H9 (cell line): ENCODE measurements at regions not wholly inside any gene's neighbourhood (a gene's known extent, or its start where the extent isn't known, plus 50 kb on each side); places are given as distances from the start of the nearest gene placed in this dataset.
A peak's percentile ranks its signal among the peaks of the same experiment; 100 is the strongest.

Source experiments
- DNase-seq: peaks from one replicate; pipeline ENCODE4 v3.0.0-alpha.2; 2017
- H2AFZ ChIP-seq: one replicate; pipeline ENCODE4 v1.6.1; 2013; ENCODE audit warnings: mild to moderate bottlenecking, low read length, control low read depth, moderate library complexity
- H2AK5ac ChIP-seq: 2 replicates; pipeline ENCODE4 v1.6.1; 2013; ENCODE audit warnings: low read length, control low read depth, mixed read lengths; ENCODE audit not compliant: insufficient read length
- H2BK120ac ChIP-seq: one replicate; pipeline ENCODE4 v1.6.1; 2013; ENCODE audit warnings: low read depth, mild to moderate bottlenecking, low read length, control low read depth, inconsistent platforms; ENCODE audit not compliant: poor library complexity, severe bottlenecking
- H2BK12ac ChIP-seq: 2 replicates; pipeline ENCODE4 v1.6.1; 2013; ENCODE audit warnings: low read length, control low read depth, mixed read lengths, low read depth; ENCODE audit not compliant: insufficient read length
- H2BK15ac ChIP-seq: 2 replicates; pipeline ENCODE4 v1.6.1; 2013; ENCODE audit warnings: low read depth, low read length, control low read depth
- H2BK20ac ChIP-seq: one replicate; pipeline ENCODE4 v1.6.1; 2013; ENCODE audit warnings: low read depth, mild to moderate bottlenecking, low read length, control low read depth, inconsistent platforms; ENCODE audit not compliant: poor library complexity, severe bottlenecking
- H2BK5ac ChIP-seq: 2 replicates; pipeline ENCODE4 v1.6.1; 2013; ENCODE audit warnings: low read length, control low read depth, mixed read lengths; ENCODE audit not compliant: insufficient read length
- H3K14ac ChIP-seq: 2 replicates; pipeline ENCODE4 v1.6.1; 2013; ENCODE audit warnings: low read length, control low read depth; ENCODE audit not compliant: insufficient read depth
- H3K18ac ChIP-seq: 2 replicates; pipeline ENCODE4 v1.6.1; 2013; ENCODE audit warnings: low read depth, mild to moderate bottlenecking, mixed read lengths, low read length, control low read depth; ENCODE audit not compliant: insufficient read length
- H3K23ac ChIP-seq: 2 replicates; pipeline ENCODE4 v1.6.1; 2013; ENCODE audit warnings: low read length, control low read depth, mixed read lengths, low read depth; ENCODE audit not compliant: insufficient read length
- H3K23me2 ChIP-seq: 2 replicates; pipeline ENCODE4 v1.6.1; 2013; ENCODE audit warnings: low read depth, mild to moderate bottlenecking, mixed read lengths, low read length, control low read depth; ENCODE audit not compliant: insufficient read length, poor library complexity, severe bottlenecking
- H3K27ac ChIP-seq: 2 replicates; pipeline ENCODE4 v1.5.1; 2013; ENCODE audit warnings: low read length, control low read depth, mixed read lengths, low read depth; ENCODE audit not compliant: insufficient read length
- H3K27me3 ChIP-seq: 2 replicates; pipeline ENCODE4 v1.6.1; 2013; ENCODE audit warnings: low read length, control low read depth, inconsistent platforms; ENCODE audit not compliant: insufficient read depth
- H3K4ac ChIP-seq: 2 replicates; pipeline ENCODE4 v1.6.1; 2013; ENCODE audit warnings: low read depth, mild to moderate bottlenecking, control low read depth, inconsistent platforms, low read length, moderate library complexity
- H3K4me1 ChIP-seq: 2 replicates; pipeline ENCODE4 v1.6.1; 2013; ENCODE audit warnings: low read length, control low read depth, inconsistent platforms; ENCODE audit not compliant: insufficient read depth
- H3K4me2 ChIP-seq: 2 replicates; pipeline ENCODE4 v1.6.1; 2013; ENCODE audit warnings: low read length, control low read depth, mixed read lengths; ENCODE audit not compliant: insufficient read length, insufficient read depth
- H3K56ac ChIP-seq: 2 replicates; pipeline ENCODE4 v1.6.1; 2013; ENCODE audit warnings: low read depth, mild to moderate bottlenecking, mixed read lengths, low read length, control low read depth; ENCODE audit not compliant: insufficient read length
- H3K79me1 ChIP-seq: 2 replicates; pipeline ENCODE4 v1.6.1; 2013; ENCODE audit warnings: low read depth, mild to moderate bottlenecking, moderate library complexity, low read length, control low read depth, inconsistent platforms; ENCODE audit not compliant: insufficient read depth, poor library complexity, severe bottlenecking
- H3K79me2 ChIP-seq: 2 replicates; pipeline ENCODE4 v1.6.1; 2013; ENCODE audit warnings: low read length, control low read depth, inconsistent platforms; ENCODE audit not compliant: insufficient read depth
- H3K9ac ChIP-seq: 2 replicates; pipeline ENCODE4 v1.6.1; 2013; ENCODE audit warnings: low read length, control low read depth, mixed read lengths; ENCODE audit not compliant: insufficient read length; ENCODE audit errors: extremely low read depth
- H3K9me3 ChIP-seq: one replicate; pipeline ENCODE4 v1.6.1; 2013; ENCODE audit warnings: low read depth, low read length, inconsistent platforms; ENCODE audit not compliant: control insufficient read depth
- H3T11ph ChIP-seq: one replicate; pipeline ENCODE4 v1.6.1; 2013; ENCODE audit warnings: mild to moderate bottlenecking, low read length, control low read depth, inconsistent platforms
- H4K20me1 ChIP-seq: one replicate; pipeline ENCODE4 v1.6.1; 2013; ENCODE audit not compliant: control insufficient read depth, insufficient read length, insufficient read depth
- H4K5ac ChIP-seq: 2 replicates; pipeline ENCODE4 v1.6.1; 2013; ENCODE audit warnings: low read depth, mild to moderate bottlenecking, mixed read lengths, low read length, control low read depth; ENCODE audit not compliant: insufficient read length
- H4K8ac ChIP-seq: replicated peaks from 2 replicates; pipeline ENCODE4 v1.6.1; 2013; ENCODE audit warnings: low read length, control low read depth, mixed read lengths, low read depth; ENCODE audit not compliant: insufficient read length
- H4K91ac ChIP-seq: 2 replicates; pipeline ENCODE4 v1.6.1; 2013; ENCODE audit warnings: low read depth, mild to moderate bottlenecking, moderate library complexity, mixed read lengths, low read length, control low read depth; ENCODE audit not compliant: insufficient read length
- H3K27ac Mint-ChIP-seq, 3 experiments: 2 replicates in 2 of 3; 3 replicates in 1 of 3; pipeline ENCODE4 v1.8.0; 2020 to 2021; ENCODE audit warnings: mixed read lengths in 3 of 3, mild to moderate bottlenecking in 1 of 3, moderate library complexity in 1 of 3
- H3K27me3 Mint-ChIP-seq: 2 replicates; pipeline ENCODE4 v1.8.0; 2021; ENCODE audit warnings: low read depth, mild to moderate bottlenecking, moderate library complexity, mixed read lengths
- H3K36me3 Mint-ChIP-seq, 3 experiments: 2 replicates in 2 of 3; 3 replicates in 1 of 3; pipeline ENCODE4 v1.8.0; 2020 to 2021; ENCODE audit warnings: low read depth in 3 of 3, mixed read lengths in 3 of 3; ENCODE audit not compliant: insufficient read depth in 1 of 3
- H3K4me1 Mint-ChIP-seq, 2 experiments: 2 replicates each; pipeline ENCODE4 v1.8.0; 2020; ENCODE audit warnings: mixed read lengths in 2 of 2
- H3K4me3 Mint-ChIP-seq, 2 experiments: 2 replicates in 1 of 2; 3 replicates in 1 of 2; pipeline ENCODE4 v1.8.0; 2020 to 2021; ENCODE audit warnings: mild to moderate bottlenecking in 2 of 2, mixed read lengths in 2 of 2, moderate library complexity in 1 of 2
- H3K9me3 Mint-ChIP-seq, 2 experiments: 2 replicates in 1 of 2; 3 replicates in 1 of 2; pipeline ENCODE4 v1.8.0; 2020; ENCODE audit warnings: mild to moderate bottlenecking in 2 of 2, mixed read lengths in 2 of 2, moderate library complexity in 1 of 2
- CTCF ChIP-seq: fragments of 200-600 bp; sonication (generic); conservative IDR thresholded peaks from 3 replicates; pipeline ENCODE4 v1.8.0; 2021; ENCODE audit warnings: antibody characterized with exemption, mild to moderate bottlenecking
- WGBS: extraction: QIAGEN DNeasy Blood & Tissue Kit; methylation state at CpG from one replicate; pipeline ENCODE4 v1.1.7; 2013; ENCODE audit warnings: missing lambda C conversion rate, low lambda C conversion rate, mixed read lengths; ENCODE audit not compliant: insufficient read length; ENCODE audit errors: extremely low coverage; 5-methylcytosine and 5-hydroxymethylcytosine counted together

DNA sequence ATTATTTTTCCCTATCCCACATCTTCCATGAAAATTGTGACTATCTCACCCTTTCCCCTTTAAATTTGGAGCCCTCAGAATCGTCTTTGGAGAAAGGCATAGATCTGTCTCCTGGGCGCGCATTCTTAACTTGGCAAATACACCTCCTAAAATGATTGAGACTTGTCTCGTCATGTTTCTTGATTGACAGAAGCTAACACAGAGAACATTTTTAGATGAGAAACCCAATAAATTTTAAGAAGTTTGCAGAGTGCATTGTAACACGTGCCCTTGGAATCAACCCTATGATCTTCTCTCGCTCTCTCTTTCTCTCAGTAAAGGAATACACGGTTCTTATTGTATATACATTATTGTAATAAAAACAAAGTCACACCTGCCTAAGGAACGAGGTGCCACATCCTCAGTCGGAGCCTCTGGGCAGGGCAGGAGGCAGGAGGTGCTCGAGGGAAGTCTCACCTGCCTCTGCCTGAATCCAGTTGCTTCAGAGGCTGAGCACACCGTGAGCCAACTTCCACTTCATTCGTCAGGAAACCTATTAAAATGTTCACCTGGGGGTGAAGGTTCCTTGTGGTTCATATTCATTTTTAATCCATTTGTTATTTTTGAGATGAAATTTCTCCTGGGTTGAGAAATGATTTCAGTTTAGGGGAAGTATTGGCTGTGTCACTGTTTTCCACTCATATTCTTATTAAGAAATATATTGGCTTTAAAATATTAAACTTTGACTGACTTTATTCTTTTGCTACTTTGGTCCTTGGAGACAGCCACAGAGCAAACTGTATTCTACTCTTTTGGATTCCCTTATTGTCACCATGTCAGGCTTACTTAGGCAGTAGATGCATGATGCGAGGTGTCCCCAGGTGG is 90.5 kb upstream of the THBS2 start:
- Histone ChIP-seq H4K91ac (no peak overlapping the region), H3K4ac (no peak overlapping the region), H3K23ac (no peak overlapping the region), H3K23me2 (peaks cover 2% of the 10 kb centered on the region), H3K27ac (no peak overlapping the region), H3K14ac (no peak overlapping the region), H3K4me1 (no peaks in the 10 kb centered on the region), H2BK120ac (no peak overlapping the region), H3K18ac (no peak overlapping the region), H3K27me3 (no peaks in the 10 kb centered on the region), H2AK5ac (no peak overlapping the region), H2AFZ (no peak overlapping the region), H3K9me3 (no peaks in the 10 kb centered on the region), H2BK20ac (no peak overlapping the region), H2BK15ac (no peak overlapping the region), H3K79me2 (no peaks in the 10 kb centered on the region), H3K56ac (no peak overlapping the region), H3K79me1 (no peaks in the 10 kb centered on the region), H4K20me1 (no peaks in the 10 kb centered on the region), H3K9ac (no peak overlapping the region), H3T11ph (no peak overlapping the region), H2BK5ac (no peak overlapping the region), H2BK12ac (peak overlapping the region; percentile 23), H3K4me2 (no peak overlapping the region), H4K5ac (no peak overlapping the region), H4K8ac (no peak overlapping the region)
- Mint-ChIP-seq H3K4me1 (peaks cover 0 to 4% of the 10 kb centered on the region in 2 experiments; a peak in 1 of 4 replicates), H3K36me3 (no peaks in the 10 kb centered on the region), H3K27ac (no peak overlapping the region), H3K9me3 (no peaks in the 10 kb centered on the region), H3K4me3 (no peak overlapping the region), H3K27me3 (peaks cover 5% of the 10 kb centered on the region; the same call in 1 of the 2 replicates)
- no CpG with 5 or more reads among the region's 13 CpGs for WGBS
- DNase-seq, result no peak
- TF ChIP-seq CTCF, result no peak
